HG03354 (cell line): ENCODE measurements at regions not wholly inside any gene's neighbourhood (a gene's known extent, or its start where the extent isn't known, plus 50 kb on each side); places are given as distances from the start of the nearest gene placed in this dataset.

Source experiments
- ATAC-seq: cut with Tn5 transposase; IDR thresholded peaks from one replicate; pipeline ENCODE4 v1.9.1; 2021; ENCODE audit warnings: mild to moderate bottlenecking; ENCODE audit not compliant: unreplicated experiment, poor library complexity, severe bottlenecking

GRCh38 chr3:105162448-105162847 lies 204.3 kb upstream of the ALCAM start:
- no peak for ATAC-seq

- no peak for ATAC-seq
These were observed 199.8 kb upstream of the ALCAM start for GRCh38 chr3:105166893-105167292.

GRCh38 chr3:105170423-105170822 lies 196.3 kb upstream of the ALCAM start:
- ATAC-seq = no peak

- ATAC-seq = no peak
These were observed 192.6 kb upstream of the ALCAM start for GRCh38 chr3:105174017-105174615.

GRCh38 chr3:105177576-105177975 lies 189.1 kb upstream of the ALCAM start:
- ATAC-seq = no peak

GRCh38 chr3:105187344-105187743 lies 179.4 kb upstream of the ALCAM start:
- no peak for ATAC-seq

GRCh38 chr3:105195260-105195659 lies 171.4 kb upstream of the ALCAM start:
- ATAC-seq = no peak

GRCh38 chr3:105197863-105198262 lies 168.8 kb upstream of the ALCAM start:
- ATAC-seq = no peak

- ATAC-seq = no peak
These were observed 167.5 kb upstream of the ALCAM start for GRCh38 chr3:105199217-105199616.

GRCh38 chr3:105210141-105210540 lies 156.6 kb upstream of the ALCAM start:
- no peak for ATAC-seq

GRCh38 chr3:105214590-105214989 lies 152.1 kb upstream of the ALCAM start:
- no peak for ATAC-seq

GRCh38 chr3:105222568-105223093 lies 144.1 kb upstream of the ALCAM start:
- no peak for ATAC-seq

- ATAC-seq = no peak
These were observed 142.9 kb upstream of the ALCAM start for GRCh38 chr3:105223815-105224214.

GRCh38 chr3:105228696-105229095 lies 138.0 kb upstream of the ALCAM start:
- ATAC-seq = no peak

- no peak for ATAC-seq
These were observed 134.2 kb upstream of the ALCAM start for GRCh38 chr3:105232553-105232952.

- no peak for ATAC-seq
These were observed 133.7 kb upstream of the ALCAM start for GRCh38 chr3:105233010-105233409.

- no peak for ATAC-seq
These were observed 131.5 kb upstream of the ALCAM start for GRCh38 chr3:105235221-105235620.

GRCh38 chr3:105235785-105236184 lies 130.9 kb upstream of the ALCAM start:
- no peak for ATAC-seq

GRCh38 chr3:105238367-105238766 lies 128.3 kb upstream of the ALCAM start:
- no peak for ATAC-seq

- no peak for ATAC-seq
These were observed 123.6 kb upstream of the ALCAM start for GRCh38 chr3:105243076-105243475.

- no peak for ATAC-seq
These were observed 120.2 kb upstream of the ALCAM start for GRCh38 chr3:105246536-105246935.

- no peak for ATAC-seq
These were observed 113.5 kb upstream of the ALCAM start for GRCh38 chr3:105253225-105253624.
